ENCODE measurements at regions not wholly inside any gene's neighbourhood (a gene's known extent, or its start where the extent isn't known, plus 50 kb on each side); places are given as distances from the start of the nearest gene placed in this dataset.
"Not testable (repeated sequence)": the region's sequence is repeated elsewhere in the genome, so short reads cannot be mapped to it uniquely, and the experiment has no call there.

GRCh38 chr6:145540741-145541140 lies 194.6 kb downstream of the EPM2A start:
- no peak for DNase-seq

- DNase-seq = no peak
Measured at GRCh38 chr6:145544041-145544440, 191.3 kb downstream of the EPM2A start.

- DNase-seq = no peak
Measured at GRCh38 chr6:145544514-145544913, 190.8 kb downstream of the EPM2A start.

- no peak for DNase-seq
Measured at GRCh38 chr6:145546265-145546664, 189.1 kb downstream of the EPM2A start.

GRCh38 chr6:145547594-145548335 lies 187.6 kb downstream of the EPM2A start:
- DNase-seq = no peak

GRCh38 chr6:145548933-145549648 lies 186.2 kb downstream of the EPM2A start:
- DNase-seq = no peak

GRCh38 chr6:145551164-145551563 lies 184.2 kb downstream of the EPM2A start:
- DNase-seq = no peak

- DNase-seq = no peak
Measured at GRCh38 chr6:145555084-145555483, 180.2 kb downstream of the EPM2A start.

GRCh38 chr6:145557474-145557873 lies 177.8 kb downstream of the EPM2A start:
- DNase-seq = no peak

- no peak for DNase-seq
Measured at GRCh38 chr6:145559836-145560235, 175.5 kb downstream of the EPM2A start.

GRCh38 chr6:145561095-145562072 lies 173.9 kb downstream of the EPM2A start:
- no peak for DNase-seq

GRCh38 chr6:145562771-145563615 lies 172.3 kb downstream of the EPM2A start:
- DNase-seq = no peak

- no peak for DNase-seq
Measured at GRCh38 chr6:145564553-145564952, 170.8 kb downstream of the EPM2A start.

- DNase-seq = no peak
Measured at GRCh38 chr6:145567684-145568252, 167.6 kb downstream of the EPM2A start.

GRCh38 chr6:145569140-145569539 lies 166.2 kb downstream of the EPM2A start:
- no peak for DNase-seq

GRCh38 chr6:145570336-145570735 lies 165.0 kb downstream of the EPM2A start:
- DNase-seq = not testable (repeated sequence)

- DNase-seq = not testable (repeated sequence)
Measured at GRCh38 chr6:145574269-145574668, 161.1 kb downstream of the EPM2A start.
